ENCODE measurements at regions not wholly inside any gene's neighbourhood (a gene's known extent, or its start where the extent isn't known, plus 50 kb on each side); places are given as distances from the start of the nearest gene placed in this dataset.

DNA sequence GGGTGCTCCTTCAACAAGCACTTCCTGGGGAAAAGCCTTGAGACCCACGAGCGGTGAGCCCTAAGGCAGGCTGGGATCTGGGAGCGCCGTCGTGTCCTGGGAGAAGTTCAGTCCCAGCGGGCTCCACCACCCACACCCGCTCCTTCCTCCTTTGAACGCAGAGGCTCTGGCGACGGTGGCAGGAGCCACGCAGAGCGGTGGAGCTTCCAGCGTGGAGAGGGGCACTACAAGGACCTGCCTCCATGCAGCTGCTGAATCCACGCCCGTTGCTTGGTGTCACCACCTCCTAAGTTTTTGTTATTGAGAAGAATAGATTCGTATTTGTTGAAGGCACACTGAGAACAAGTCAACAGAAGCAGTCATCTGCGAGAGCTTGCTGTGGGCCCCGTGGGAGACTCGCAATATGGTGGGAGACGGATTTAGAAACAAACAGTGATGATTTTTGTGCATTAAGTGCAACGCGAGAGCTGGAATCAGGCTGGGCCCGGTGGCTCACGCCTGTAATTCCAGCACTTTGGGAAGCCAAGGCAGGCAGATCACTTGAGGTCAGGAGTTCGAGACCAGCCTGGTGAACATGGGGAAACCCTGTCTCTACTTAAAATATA lies 60.1 kb upstream of the SDK1 start:
- no peaks in the 10 kb centered on the region for H3K36me3 ChIP-seq
- H3K4me1 ChIP-seq = peaks cover 0 to 10% (median 0%) of the 10 kb centered on the region in 3 donors
- ATAC-seq = no peak
- TF ChIP-seq, protein P1, sequence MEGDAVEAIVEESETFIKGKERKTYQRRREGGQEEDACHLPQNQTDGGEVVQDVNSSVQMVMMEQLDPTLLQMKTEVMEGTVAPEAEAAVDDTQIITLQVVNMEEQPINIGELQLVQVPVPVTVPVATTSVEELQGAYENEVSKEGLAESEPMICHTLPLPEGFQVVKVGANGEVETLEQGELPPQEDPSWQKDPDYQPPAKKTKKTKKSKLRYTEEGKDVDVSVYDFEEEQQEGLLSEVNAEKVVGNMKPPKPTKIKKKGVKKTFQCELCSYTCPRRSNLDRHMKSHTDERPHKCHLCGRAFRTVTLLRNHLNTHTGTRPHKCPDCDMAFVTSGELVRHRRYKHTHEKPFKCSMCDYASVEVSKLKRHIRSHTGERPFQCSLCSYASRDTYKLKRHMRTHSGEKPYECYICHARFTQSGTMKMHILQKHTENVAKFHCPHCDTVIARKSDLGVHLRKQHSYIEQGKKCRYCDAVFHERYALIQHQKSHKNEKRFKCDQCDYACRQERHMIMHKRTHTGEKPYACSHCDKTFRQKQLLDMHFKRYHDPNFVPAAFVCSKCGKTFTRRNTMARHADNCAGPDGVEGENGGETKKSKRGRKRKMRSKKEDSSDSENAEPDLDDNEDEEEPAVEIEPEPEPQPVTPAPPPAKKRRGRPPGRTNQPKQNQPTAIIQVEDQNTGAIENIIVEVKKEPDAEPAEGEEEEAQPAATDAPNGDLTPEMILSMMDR (IDR thresholded peaks at IDR 0.05) = no peak
- TF ChIP-seq POLR2AphosphoS5 (IDR thresholded peaks at IDR 0.05) (no peak), POLR2A (IDR thresholded peaks at IDR 0.05) (no peak), EP300 (IDR thresholded peaks at IDR 0.05) (no peak)
- WGBS, 2 donors (ENCODE audit: low coverage in 1 of 2) = 80 to 92% methylated on average over 4 to 14 of the region's 25 CpGs
- no peak overlapping the region for H3K4me3 ChIP-seq
- H3K9me3 ChIP-seq = peaks cover 0 to 11% (median 0%) of the 10 kb centered on the region in 3 donors
- no peak overlapping the region for H3K27ac ChIP-seq
- H3K27me3 ChIP-seq = peaks cover 6% of the 10 kb centered on the region

DNA sequence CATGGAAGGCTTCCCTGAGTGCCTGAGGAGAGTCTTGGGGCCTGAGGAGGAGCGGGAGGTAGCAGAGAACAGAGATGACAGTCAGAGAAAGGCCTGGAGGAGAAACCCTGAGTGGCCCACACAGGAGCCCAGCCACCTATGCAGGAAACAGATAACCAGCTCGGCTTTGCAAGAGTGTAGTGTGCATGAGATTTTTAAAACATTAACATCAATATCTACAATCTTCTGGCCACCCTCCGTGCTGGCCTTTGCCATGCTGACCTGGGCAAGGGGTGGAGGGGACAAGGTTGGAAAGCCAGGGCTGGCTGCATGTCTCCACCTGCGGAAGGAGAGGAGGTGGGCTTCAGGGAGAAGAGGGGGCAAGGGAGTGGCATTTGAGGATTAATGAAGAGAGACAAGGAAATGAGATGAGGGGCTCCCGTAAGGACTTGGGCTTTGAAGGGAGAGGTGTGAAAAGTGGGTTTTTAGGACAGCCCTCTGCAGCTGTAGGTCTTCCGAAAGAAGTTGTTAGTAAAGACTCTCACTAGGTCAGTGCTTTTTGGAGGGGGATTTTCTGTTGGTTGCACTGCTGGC lies 59.3 kb upstream of the SDK1 start:
- Histone ChIP-seq H3K27me3 (no peaks in the 10 kb centered on the region), H3K9me3 (peaks cover 0 to 10% (median 0%) of the 10 kb centered on the region in 3 donors), H3K27ac (no peak overlapping the region), H3K4me1 (peaks cover 0 to 10% (median 0%) of the 10 kb centered on the region in 3 donors), H3K4me3 (no peak overlapping the region), H3K36me3 (no peaks in the 10 kb centered on the region)
- 83 to 92% methylated on average over 1 to 6 of the region's 6 CpGs for WGBS, 2 donors (ENCODE audit: low coverage in 1 of 2)
- no peak for ATAC-seq
- TF ChIP-seq, protein P1 (IDR thresholded peaks at IDR 0.05) = no peak
- TF ChIP-seq POLR2A (IDR thresholded peaks at IDR 0.05) (no peak), POLR2AphosphoS5 (IDR thresholded peaks at IDR 0.05) (no peak), EP300 (IDR thresholded peaks at IDR 0.05) (no peak)

DNA sequence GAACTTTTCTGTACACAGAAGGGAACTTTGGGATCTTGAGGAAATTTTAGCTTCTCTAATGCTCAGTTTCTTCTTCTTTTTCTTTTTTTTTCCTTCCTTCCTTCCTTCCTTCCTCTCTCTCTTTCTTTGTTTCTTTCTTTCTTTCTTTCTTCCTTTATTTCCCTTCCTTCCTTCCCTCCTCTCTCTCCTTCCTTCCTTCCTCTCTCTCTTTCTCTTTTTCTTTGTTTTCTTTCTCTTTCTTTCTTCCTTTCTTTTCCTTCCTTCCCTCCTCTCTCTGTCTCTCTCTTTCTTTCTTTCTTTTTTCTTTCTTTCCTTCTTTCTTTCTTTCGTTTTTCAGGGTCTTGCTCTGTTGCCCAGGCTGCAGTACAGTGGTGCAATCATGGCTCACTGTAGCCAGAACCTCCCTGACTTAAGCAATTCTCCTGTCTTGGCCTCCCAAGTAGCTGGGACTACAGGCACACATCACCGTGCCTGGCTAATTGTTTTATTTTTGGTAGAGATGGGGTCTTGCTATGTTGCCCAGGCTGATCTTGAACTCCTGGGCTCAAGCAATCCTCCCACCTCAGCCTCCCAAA lies 58.6 kb upstream of the SDK1 start:
- Histone ChIP-seq H3K9me3 (peaks cover 0 to 15% (median 0%) of the 10 kb centered on the region in 3 donors), H3K36me3 (no peaks in the 10 kb centered on the region), H3K4me1 (peaks cover 0 to 10% (median 0%) of the 10 kb centered on the region in 3 donors), H3K27me3 (no peaks in the 10 kb centered on the region), H3K27ac (no peak overlapping the region), H3K4me3 (no peak overlapping the region)
- WGBS, 2 donors (ENCODE audit: low coverage in 1 of 2) = 76% methylated on average over 2 of the region's 2 CpGs; no CpG with 5 or more reads in 1 of the 2 donors
- ATAC-seq = no peak
- TF ChIP-seq POLR2A (IDR thresholded peaks at IDR 0.05) (no peak), EP300 (IDR thresholded peaks at IDR 0.05) (no peak), POLR2AphosphoS5 (IDR thresholded peaks at IDR 0.05) (no peak)
- TF ChIP-seq, protein P1 (IDR thresholded peaks at IDR 0.05) = no peak

DNA sequence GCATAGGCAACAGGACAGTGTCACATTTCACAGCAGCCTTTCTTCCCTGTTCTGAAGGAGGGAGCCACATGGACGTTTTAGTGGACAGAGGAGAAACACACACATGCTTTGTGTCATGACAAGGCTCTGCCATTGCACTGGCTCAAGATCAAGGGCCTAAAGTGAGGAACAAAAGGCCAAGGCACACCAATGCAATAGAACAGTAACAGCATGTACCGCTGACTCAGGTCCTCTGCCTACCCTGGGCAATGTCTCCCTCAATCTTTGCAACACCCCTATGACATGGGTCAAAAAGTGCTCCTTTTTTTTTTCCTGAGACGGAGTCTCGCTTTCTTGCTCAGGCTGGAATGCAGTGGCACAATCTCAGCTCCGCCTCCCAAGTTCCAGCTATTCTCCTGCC lies 57.8 kb upstream of the SDK1 start:
- no peak for ATAC-seq
- Histone ChIP-seq H3K4me1 (peaks cover 0 to 10% (median 0%) of the 10 kb centered on the region in 3 donors), H3K27ac (no peak overlapping the region), H3K36me3 (no peaks in the 10 kb centered on the region), H3K4me3 (no peak overlapping the region), H3K27me3 (no peaks in the 10 kb centered on the region), H3K9me3 (peaks cover 0 to 17% (median 0%) of the 10 kb centered on the region in 3 donors)
- TF ChIP-seq, protein P1 (IDR thresholded peaks at IDR 0.05) = no peak
- TF ChIP-seq EP300 (IDR thresholded peaks at IDR 0.05) = no peak
- no peak for TF ChIP-seq POLR2AphosphoS5 (IDR thresholded peaks at IDR 0.05)
- no peak for TF ChIP-seq POLR2A (IDR thresholded peaks at IDR 0.05)
- WGBS, 2 donors (ENCODE audit: low coverage in 1 of 2) = 66 to 84% methylated on average over 4 to 5 of the region's 5 CpGs

Measured in gastroesophageal sphincter (tissue), 4 donors.